GM18858 (cell line): ENCODE measurements at regions not wholly inside any gene's neighbourhood (a gene's known extent, or its start where the extent isn't known, plus 50 kb on each side); places are given as distances from the start of the nearest gene placed in this dataset.
A peak's percentile ranks its signal among the peaks of the same experiment; 100 is the strongest.

ENCODE experiments used
- ATAC-seq: cut with Tn5 transposase; IDR thresholded peaks from one replicate; pipeline ENCODE4 v1.9.1; 2021; ENCODE audit not compliant: unreplicated experiment

GRCh38 chr12:125650587-125650986 is 585.4 kb downstream of the AACS start:
- ATAC-seq: no peak

DNA sequence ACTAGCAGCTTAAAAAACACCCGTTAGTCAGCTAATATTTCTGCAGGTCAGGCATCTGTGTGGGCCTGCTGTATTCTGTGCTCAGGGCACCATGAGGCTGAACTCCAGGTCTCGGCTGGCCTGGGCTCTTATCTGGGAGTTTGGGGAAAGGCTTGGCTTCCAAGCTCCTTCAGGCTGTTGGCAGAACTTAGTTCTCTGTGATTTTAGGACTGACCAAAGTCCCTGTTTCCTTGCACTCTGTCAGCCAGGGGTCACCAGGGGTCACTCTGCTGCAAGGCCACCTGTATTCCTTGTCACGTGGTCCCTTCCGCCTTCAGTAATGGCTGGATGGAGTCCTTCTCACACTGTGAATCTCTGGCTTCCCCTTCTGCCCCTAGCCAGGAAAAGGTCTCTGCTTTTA is 586.4 kb downstream of the AACS start:
- no peak for ATAC-seq

DNA sequence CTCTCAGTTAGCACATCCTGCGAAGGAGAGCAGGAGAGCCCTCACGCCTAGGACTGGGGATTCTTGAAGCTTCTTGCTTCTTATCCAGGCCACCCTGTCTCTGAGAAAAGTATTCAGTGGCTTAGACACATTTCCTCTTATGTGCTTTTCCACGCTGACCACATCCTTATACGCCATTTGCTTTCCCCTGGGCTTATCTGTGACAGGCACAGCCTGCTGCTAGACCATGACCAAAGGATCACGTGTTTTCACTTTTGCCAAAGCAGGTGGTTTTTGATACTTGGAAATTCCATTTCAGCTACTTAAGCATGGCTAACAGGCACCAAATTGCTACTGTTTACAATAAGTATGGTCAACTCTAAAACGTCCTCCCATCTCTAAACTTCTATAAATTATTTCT is 587.4 kb downstream of the AACS start:
- no peak for ATAC-seq

DNA sequence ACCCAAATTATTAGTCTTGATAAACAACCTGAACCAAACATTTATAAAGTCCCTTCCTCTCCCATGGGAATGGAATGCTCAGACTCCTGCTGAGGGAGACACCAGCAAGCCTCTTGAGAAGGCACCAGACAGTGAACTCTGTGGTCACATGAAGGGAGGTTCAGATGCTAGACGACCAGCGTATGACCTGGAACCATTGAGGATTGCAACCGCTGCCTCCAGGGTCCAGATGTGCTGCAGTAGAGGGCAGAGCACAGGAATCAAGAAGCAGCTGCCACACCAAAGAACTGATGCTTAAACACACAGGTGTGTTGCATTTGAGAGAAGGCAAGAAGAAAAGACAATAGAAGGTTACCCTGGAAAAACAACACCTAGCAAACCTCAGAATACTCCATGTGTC is 592.4 kb downstream of the AACS start:
- ATAC-seq: no peak

- no peak for ATAC-seq
These were observed 609.5 kb downstream of the AACS start for GRCh38 chr12:125674554-125675338.

- ATAC-seq: no peak
These were observed 611.1 kb downstream of the AACS start for GRCh38 chr12:125676366-125676765.

DNA sequence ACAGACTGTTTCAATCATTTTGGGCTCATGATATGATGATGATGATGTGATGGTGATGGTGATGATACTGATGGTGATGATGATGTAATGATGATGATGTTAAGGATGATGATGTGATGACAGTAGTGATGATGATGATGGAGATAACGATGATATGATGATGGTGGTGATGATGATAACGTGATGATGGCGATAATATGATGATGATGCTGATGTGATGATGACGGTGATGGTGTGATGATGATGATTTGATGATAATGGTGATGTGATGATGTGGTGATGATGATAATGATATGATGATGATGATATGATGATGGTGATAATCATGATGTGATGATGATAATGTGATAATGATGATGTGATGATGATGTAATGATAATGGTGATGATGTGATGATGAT is 612.6 kb downstream of the AACS start:
- ATAC-seq: no peak

DNA sequence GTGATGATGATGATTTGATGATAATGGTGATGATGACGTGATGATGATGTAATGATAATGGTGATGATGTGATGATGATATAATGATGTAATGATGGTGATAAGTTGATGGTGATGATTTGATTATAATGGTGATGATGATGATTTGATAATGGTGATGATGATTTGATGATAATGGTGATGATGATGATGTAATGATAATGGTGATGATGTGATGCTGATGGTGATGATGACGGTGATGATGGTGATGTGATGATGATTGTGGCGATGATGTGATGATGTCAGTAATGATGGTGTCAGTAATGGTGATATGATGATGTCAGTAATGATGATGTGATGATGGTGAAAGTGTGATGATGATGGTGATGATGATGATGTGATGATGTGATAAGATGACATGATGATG is 613.4 kb downstream of the AACS start:
- ATAC-seq: no peak

DNA sequence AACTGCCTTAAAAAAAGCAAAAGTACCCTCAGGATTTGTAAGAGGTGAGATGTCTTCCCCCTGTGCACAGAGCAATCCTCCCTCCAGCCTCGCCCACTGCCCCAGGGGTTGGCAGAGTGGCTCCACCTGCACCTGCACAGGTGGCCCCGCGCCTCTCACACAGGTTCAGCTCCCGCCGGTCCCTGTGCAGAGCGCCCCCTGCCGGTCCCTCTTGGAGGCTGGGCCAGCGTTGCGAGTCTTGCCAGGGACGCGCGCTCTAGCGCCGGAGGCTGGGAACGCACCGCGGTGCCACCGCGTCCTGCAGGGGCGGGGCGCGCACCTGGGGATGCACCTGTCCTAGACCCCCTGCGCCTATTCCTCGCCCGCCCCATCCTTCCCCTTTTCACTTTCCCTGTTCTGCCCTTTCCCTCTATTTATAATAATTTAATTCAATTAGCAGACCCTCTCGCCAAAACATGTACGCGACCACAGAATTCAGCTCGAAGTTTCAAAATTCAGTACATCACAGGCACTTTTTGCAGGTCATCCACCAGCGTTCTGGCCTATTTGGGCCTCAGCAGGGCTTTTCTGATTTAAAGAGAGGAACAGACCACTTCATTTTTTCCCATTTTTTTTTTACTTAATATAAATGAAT is 618.6 kb downstream of the AACS start:
- ATAC-seq: peak; percentile 65

- ATAC-seq: no peak
These were observed 619.9 kb downstream of the AACS start for GRCh38 chr12:125684968-125685790.

DNA sequence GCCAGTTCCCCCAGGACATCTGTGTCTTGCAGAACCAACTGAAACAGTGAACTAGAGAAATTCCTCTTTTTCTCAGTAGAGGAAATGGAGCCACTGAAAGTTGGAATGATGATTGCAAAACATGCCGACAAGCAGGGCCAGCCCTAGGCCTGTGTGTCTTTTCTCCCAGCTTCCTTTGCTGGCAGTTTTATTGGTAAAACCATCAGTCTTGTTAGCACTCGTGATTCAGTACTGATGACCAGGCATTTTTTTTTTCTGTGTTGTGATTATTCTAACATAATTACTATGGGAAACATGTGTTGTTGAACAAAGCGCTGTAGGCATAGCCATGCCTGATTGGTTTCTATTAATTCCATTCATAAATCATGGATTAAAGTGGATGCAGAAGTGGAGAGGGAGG is 620.7 kb downstream of the AACS start:
- no peak for ATAC-seq

DNA sequence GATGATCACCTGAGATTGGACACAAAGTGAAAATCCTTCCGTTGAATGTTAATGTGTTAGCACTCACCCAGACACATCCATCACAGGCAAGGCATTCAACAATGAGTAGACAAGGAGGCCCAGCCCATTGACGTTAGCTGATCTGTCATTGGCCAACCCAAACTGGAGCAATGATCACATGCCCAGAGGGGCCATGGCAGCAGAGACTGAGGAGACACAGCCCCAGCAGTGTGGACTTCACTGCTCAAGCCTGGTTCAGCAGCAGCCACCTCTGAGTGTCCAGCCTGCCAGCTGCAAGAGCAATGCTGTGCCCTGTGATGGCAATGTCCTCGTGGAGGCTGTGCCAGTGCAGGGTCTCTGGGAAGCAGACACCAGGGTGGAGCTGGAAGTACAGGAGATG is 622.2 kb downstream of the AACS start:
- no peak for ATAC-seq

DNA sequence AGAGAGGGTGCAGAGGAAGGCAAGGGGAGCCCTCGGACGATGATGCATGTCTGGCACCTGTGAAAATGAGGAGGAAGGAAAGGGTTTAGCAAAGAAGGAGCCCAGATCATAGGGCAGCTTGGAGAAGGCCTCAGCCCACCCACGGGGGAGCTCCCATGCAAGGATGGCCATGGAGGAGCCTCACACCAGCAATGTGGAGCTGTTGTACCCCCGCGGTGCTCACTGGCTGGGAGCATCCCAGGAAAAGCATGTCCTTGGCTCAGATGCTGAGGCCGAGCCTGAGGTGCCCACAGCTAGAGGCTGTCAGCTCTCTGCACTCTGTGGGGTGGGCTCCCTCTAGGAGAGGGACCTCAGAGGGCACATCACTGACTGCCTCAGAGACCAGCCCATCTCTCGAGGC is 622.6 kb downstream of the AACS start:
- no peak for ATAC-seq

GRCh38 chr12:125688223-125688622 is 623.0 kb downstream of the AACS start:
- no peak for ATAC-seq

DNA sequence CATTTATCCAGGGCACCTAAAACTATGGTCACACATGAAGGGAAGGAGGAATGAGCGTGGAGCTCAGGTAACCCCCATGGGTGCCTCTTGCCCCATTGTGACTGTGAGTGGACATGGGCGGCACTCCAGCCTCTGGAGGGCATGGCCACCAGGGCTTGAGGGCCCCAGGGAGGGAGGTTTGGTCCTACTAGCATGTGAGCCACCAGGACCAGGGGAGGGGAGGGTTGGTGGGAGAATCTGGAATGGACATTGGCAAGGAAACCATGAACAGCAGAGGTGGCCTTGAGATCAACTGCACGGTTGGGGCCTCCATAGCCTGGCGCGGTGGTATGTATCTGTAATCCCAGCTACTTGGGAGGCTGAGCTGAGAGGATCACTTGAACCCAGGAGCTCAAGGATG is 623.6 kb downstream of the AACS start:
- no peak for ATAC-seq

GRCh38 chr12:125689576-125690410 is 624.6 kb downstream of the AACS start:
- no peak for ATAC-seq

DNA sequence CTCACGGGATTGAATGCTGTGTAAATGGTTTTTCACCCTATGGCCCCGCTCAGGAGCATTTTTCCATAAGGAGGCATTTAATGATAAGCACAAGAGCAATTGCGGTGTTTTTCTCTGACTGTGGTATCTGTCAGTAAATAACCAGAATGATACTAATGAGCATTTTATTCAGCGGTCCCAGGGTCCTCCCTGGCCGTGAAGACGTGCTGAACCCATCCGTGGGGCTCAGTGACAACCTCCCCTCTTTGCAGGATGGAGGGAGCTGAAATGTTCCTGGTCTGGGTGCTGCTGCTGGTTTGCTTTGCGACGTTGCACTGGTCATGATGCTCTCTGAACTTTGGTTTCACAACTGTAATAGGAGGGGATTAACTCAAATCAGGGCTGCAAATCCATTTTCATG is 625.6 kb downstream of the AACS start:
- ATAC-seq: no peak

DNA sequence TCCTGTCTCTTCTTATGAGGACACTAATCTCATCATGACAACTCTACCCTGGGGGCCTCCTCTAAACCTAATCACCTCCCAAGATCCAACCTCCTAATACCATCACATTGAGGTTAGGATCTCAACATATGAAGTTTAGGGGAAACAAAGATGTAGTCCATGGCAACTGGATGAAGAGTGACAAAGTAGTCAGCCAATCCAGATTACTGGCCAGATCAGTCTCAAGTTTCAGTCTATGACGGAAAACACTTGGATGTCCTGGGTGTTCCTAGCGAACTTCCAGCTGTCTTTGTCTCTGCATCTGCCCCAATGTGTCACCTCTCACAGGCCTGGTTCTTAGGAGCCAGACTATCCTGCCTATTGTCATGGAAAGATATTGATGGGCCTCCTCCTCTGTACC is 630.8 kb downstream of the AACS start:
- no peak for ATAC-seq

GRCh38 chr12:125704803-125705202 is 639.6 kb downstream of the AACS start:
- ATAC-seq: no peak

- ATAC-seq: no peak
These were observed 655.7 kb downstream of the AACS start for GRCh38 chr12:125720961-125721360.

GRCh38 chr12:125734137-125734536 is 668.9 kb downstream of the AACS start:
- no peak for ATAC-seq
